ENCODE measurements at regions not wholly inside any gene's neighbourhood (a gene's known extent, or its start where the extent isn't known, plus 50 kb on each side); places are given as distances from the start of the nearest gene placed in this dataset.

DNA sequence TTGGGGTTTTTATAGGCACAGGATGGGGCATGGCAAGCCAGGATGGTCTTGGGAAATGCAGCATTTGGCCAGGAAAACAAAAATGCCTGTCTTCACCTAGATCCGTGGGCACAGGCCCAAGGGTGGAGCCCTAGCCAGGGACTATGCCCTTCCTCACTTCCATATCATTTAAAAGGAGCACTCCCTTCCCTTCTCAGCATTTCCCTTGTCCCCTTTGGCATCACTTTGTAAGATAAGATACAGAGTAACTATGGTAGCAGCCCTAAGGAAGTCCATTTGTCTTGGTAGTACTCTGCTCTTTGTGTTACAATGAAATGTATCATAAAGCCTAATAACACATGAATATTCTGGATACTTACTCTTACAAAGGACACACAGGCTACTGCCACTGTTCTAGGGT lies 1092.6 kb upstream of the TENM4 start:
- DNase-seq: no peak

DNA sequence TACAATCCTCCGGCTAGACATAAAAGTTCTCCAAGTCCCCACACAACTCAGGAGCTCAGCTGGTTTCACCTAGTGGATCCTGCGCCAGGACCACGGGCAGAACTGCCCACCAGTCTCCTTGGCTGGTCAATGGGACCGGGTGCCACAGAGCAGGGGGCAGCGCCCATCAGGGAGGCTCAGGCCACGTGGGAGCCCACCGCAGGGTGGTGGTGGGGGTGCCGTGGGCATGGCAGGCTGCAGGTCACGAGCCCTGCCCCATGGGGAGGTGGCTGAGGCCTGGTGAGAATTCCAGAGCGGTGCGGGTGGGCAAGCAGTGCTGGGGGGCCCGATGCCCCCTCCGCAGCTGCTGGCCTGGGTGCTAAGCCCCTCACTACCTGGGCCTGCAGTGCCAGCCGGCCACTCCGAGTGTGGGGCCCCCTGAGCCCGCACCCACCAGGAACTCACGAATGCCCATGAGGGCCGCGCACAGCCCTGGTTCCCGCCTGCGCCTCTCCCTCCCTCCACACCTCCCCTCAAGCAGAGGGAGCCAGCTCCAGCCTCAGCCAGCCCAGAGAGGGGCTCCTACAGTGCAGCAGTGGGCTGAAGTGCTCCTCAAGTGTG lies 1091.9 kb upstream of the TENM4 start:
- DNase-seq: no peak

DNA sequence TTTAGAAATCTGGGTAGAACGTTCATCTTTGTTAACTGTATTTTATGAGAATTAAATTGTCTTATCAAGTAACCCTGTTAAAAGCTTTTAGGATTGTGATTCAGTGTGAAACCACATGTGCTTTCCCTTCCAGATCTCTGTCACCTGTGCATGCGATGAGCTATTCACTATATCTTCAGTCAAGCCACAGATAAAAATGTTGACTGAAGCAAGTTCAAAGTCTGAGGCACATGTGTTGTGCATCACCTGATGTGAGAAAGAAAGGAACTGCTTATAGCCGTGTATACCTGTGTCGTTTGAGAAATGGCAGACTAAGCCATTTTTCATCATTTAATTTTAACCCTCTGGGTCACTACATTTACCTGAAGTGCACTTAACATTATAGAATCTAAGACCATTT lies 1088.9 kb upstream of the TENM4 start:
- DNase-seq: no peak

DNA sequence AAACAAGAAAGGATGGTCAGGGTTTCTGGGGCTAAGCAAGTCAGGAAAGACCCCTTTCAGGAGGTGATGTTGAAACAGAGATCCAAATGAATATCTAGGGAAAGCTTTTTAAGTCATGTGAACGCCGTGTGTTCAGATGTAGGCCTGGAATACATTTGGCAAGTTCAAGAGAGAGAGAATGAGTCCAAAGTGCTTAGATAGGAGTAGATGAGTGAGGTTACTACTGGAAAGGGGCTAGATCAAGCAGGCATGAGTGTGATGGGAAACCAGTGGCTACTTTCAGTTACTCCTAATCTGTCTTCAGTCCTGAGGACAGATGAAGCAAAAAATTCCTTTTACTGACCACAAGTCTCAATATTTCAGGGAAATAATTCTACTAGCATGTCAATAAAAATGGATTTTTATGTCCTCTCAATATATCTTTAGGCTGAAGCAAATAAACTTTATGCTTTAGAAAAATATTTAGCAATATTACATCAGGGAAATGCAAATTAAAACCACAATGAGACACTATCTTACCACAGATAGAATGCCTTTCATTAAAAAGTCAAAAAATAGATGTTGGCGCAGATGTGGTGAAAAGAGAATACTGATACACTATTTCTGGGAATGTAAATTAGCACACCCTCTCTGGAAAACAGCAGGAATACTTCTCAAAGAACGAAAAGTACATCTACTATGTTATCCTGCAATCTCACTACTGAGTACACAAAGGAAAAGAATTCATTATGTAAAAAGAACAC lies 1085.0 kb upstream of the TENM4 start:
- no peak for DNase-seq

DNA sequence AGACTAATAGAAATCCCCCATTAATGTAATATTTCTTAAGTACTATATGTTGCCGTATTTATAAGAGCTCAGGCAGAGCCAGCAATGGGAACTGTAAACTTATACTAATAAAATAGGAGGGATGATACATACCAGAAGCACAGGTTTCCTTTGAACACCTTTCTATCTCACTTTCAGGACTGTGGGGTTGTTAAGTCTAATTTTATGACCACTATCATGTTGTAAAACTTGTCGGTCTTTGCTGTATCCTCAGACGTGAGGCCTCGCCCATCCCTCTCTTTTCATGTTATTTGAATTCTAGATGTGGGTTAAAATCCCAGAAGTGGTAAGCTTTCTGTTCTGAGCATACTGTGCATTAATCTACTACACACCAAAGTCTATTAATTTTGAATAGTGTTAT lies 1083.5 kb upstream of the TENM4 start:
- no peak for DNase-seq

DNA sequence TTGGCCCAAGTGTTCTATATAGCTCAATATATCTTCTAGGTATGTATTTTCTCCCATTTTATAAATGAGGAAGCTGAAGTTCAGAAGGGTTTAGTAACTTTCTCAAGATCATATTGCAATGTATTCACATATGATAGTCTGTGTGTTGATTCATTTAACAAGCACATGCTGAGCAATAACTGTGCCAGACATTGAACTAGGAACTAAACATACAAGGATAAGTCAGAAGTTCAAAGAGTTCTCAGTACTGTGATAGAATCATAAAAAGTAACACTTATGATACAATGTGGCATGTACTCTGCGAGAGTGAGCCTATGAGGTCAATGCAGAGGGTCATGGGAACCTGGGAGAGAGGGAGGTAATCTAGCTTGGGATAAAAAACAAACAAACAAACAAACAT lies 1082.2 kb upstream of the TENM4 start:
- no peak for DNase-seq

DNA sequence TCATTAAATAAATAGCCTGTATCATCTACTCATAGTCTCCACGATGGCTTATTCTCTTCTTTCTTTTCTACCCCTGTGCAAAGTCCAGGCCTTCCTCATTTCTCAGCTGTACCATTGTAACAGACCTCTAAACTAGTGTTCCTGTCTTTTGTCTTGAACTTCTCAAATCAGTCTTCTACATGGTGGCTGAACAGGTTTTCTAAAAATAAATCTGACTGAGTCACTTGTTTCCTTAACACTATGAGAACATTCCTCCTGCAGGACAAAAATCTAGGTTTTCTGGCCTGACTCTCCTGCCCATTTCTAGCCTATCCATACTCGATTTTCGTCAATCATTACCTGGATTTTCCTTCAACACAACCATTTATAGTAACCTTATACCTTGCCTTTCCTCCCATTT lies 1080.8 kb upstream of the TENM4 start:
- no peak for DNase-seq

DNA sequence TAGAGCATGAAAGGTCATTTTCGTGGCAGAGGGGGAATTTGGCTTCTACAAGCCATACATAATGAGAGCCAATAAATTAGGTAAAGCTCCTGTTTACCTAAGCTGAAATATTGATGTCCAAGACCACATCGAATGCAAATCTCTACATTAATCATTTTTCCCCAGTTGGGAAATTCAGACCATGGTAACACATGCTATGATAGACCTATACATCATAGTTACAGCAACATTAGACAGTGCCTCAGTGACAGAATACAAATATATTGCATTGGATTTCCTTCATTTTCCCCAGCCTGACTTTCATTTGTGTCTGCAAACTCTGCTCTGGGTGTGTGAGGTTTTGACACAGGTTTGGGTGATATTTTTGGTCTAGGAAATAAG lies 1079.7 kb upstream of the TENM4 start:
- DNase-seq: no peak

DNA sequence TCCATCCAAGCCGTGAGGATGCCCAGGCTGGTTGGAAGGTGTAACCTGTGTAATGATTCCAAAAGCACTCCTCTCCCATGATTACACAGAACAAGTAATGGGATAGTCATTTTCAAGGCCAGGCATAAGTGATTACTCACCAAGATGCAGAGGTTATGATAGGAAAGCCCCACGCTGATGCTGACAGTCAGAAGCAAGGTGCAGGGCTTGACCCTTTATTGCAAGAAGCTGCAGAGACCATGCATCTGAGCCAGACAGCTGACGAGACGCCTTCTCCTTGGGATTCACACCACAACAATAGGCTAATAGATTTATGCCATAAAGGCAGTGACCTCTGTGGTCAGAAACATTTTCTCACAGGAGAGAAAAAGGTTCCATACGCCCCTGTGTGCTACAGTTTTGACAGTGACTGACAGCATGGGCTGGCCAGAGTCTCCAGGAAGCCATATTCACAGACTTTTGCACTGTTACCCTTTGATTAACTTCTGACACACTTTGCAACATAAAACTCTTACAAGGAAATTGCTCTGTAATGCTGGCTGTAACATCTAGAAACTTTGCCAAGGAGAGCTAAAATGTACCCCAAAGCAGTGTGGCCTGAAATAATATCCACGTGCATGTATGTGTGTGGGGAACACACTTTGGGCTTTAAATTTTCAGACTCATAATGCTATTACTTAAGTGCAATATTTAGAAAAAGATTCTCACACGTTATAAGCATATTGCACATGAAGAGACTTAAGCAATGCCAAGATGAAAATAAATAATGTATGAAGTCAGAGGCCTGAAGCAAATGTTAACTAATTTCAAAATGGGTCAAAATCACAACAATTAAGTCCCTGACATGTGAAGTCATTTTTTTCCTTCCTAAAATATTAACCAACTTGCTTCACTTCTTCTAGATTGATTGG lies 1079.0 kb upstream of the TENM4 start:
- no peak for DNase-seq

DNA sequence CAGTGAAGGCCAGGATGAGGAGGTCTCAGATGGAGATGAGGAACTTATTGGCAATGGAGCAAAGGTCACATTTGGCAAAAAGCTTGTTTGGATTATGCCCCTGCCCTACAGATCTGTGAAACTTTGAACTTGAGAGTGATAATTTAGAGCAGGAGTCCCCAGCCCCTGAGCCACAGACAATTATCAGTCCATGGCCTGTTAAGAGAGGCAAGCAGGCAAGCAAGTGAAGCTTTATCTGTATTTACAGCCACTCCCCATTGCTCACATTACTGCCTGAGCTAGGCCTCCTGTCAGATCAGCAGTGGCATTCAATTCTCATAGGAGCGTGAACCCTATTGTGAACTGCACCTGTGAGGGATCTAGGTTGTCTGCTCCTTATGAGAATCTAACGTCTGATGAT lies 1076.9 kb upstream of the TENM4 start:
- no peak for DNase-seq

DNA sequence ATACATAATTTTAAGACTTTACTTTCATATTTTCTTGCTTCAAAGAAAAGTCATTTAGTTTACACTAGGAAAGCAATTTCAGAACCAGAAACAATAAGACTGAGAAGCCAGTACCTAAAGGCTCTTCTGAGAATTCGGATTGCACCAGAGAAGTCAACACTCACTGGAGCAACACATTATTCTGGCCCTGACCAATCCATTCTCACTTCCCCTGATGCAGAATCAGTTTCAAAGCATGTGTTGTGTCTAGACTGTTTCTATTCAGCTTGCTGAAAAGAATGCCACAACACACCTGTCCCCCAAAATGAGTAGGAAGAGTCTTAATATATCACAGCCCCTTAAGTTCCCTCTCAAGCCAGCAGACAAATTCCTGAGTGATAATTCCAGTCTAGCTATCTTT lies 1074.3 kb upstream of the TENM4 start:
- DNase-seq: no peak

DNA sequence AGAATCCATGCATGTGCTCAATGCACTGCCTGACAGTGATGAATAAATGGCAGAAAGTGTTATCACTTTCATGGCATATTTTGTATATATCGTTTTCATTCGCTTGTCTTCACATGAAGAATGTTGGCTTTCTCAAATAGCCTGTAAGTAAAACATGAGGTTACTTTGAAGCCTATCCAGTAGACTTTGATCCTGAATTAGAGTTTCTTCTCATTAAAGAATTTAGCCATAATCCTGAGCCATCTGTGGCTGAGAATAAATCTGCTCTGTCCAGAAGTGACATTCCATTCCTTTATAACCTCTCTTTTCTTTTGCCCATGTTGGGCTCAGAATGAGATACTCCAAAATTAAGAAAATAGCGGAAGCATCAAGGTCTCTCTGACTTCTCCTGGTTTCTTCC lies 1071.7 kb upstream of the TENM4 start:
- no peak for DNase-seq

DNA sequence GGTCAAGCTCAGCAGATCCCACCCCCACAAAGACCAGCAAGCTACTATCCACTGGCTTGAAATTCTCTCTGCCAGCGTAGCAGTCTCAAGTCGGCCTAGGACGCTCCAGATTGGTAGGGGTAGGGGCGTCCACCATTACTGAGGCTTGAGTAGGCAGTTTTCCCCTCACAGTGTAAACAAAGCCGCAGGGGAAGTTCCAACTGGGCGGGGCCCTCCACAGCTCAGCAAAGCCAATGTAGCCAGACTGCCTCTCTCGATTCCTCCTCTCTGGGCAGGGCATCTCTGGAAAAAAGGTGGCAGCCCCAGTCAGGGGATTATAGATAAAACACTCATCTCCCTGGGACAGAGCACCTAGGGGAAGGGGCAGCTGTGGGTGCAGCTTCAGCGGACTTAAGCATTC lies 1064.9 kb upstream of the TENM4 start:
- no peak for DNase-seq

DNA sequence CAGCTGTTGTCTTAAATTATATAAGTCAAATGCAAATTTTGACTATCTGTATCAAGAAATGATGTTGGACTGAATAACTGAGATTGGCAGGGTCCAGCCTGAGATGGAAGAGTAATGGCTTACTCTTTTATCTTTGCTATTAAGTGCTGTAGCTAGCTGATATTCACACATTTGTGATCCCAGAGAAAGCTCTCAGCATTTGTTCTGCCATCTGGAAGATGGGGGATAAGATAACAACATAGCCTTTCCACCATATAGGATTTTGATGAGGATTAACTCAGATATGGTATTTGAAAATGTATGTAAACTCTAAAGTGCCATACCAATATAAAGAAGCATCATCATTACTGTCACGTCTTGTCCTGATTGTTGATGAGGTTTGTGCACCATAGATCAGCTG lies 1063.2 kb upstream of the TENM4 start:
- DNase-seq: no peak

DNA sequence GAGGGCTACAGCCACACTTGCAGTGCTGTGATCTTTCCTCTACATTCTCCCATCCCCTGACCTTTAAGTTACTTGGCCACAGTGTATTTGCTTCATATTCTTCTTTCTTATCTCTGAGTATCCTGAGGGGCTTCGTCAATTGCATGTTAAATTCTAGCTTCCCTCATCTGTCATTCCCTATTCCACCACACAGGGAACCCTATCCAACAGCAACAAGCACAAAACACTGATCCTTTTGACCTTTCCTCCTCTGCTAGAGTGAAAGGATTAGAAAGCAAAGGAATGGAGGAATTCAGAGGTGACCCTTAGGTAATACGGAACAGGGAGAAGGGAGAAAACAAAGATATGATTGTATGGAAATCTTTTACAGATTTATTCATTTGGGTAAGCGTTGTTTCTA lies 1061.7 kb upstream of the TENM4 start:
- no peak for DNase-seq

DNA sequence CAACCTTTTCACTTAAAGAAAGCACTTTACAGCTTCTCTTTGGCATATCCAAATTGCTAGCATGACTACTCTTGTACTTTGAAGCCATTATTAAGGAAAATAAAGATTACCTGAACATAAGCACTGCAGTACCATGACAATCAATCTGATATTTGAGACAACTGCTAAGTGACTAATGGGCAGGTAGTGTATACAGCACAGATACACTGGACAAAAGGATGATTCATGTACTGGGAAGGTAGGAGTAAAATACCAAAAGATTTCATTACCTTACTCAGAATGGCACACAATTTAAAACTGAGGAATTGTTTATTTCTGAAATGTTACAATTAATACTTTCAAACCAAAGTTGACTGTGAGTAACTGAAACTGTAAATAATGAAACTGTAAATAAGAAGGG lies 1054.3 kb upstream of the TENM4 start:
- no peak for DNase-seq

DNA sequence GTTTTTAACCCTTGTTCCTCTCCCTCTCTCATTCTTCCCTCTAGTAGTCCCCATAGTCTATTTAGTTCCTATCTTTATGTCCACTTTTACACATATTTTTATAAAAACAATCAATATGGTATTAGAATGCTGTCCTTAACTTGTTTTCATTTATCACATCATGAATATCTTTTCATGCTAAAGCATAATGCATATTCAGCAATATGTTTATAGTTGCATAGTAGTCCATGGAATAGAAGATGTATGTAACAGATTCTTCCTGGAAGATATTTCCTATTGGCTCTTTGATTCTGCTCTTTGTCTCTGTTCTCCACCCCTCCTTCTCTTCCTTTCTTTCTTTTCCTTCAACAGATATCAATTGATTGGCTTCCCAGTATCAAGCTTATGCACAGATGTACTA lies 1047.1 kb upstream of the TENM4 start:
- no peak for DNase-seq

DNA sequence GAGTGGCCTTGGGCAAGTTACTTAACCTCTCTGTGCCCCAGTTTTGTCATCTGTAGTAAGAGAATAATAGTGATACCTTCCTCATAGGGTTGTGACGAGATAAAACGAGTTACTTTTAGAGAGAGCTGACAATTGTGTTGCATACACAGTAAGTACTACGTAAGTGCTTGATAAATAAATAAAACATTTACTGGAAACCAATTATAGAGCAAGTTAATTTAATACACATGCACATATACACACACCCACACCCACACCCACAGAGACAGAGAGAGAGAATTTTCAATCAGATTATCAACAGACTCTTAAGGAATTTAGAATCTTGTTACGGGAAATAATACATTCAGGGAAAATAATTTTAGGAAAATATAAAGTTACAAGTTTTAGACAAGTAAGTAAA lies 1045.8 kb upstream of the TENM4 start:
- DNase-seq: no peak

DNA sequence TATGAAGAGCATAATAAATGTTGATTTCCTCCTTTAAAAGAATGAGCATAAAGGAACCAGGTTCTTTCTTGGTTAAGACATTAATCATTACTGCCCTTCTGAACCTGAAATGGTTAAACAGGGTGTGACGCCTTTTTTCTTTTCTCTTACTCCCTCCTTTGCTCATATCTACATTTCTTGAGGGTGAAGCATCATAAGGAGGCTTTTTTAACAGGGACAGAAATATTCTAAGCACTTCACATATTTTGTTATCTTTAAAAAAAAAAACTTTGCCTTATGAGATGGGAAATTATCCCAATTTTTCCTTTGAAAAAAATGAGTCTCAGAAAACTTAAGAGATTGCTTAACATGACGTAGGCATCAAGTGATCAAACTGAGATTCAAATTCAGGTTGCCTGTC lies 1036.3 kb upstream of the TENM4 start:
- DNase-seq: no peak

DNA sequence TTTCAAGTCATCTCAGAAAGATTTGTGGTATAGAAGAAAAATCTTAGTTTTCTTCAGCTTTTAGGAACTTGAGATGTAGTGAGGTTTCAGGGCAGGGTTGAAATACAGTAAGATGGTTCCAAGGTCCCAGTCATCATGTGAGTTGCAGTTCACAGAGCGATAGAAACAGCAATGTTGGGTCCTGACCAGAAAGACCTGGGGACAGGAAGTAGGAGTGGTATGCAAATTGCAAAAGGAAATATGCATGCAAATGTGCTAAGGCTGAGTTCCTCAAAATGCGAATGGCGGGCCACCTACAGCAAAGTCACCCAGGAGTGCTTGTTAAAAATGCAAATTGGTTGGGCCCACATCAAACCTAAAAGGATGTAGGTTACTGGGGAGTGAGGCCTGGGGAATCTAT lies 1032.7 kb upstream of the TENM4 start:
- DNase-seq: no peak

DNA sequence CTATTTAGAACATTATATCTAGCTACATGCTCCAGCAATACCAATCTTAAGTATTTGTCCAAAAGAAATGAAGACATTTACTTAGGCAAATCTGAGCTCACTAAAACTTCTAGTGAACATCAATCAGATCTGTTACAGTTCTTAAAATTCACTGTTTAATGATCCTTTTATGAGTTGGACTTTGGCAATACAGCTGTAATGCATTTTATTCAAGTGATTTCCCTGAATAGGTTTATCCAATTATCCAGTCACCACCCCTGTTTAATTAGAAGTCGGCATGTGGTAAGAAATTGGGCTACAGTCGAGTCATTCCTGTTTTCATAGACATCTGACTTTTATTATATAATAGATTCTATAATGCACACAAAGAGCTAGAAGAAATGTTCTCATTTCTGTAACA lies 1029.0 kb upstream of the TENM4 start:
- DNase-seq: no peak

DNA sequence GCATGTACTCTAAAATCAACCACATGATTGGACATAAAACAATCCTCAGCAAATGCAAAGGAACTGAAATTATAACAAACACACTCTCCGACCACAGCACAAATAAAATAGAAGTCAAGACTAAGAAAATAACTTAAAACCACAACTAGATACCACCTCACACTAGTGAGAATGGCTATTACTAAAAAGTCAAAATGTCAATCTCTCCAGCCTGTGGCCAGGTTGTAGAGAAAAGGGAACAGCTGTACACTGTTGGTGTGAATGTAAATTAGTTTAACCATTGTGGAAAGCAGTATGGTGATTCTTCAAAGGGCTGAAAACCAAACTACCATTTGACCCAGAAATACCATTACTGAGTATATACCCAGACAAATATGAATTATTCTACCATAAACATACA lies 1025.7 kb upstream of the TENM4 start:
- DNase-seq: no peak

DNA sequence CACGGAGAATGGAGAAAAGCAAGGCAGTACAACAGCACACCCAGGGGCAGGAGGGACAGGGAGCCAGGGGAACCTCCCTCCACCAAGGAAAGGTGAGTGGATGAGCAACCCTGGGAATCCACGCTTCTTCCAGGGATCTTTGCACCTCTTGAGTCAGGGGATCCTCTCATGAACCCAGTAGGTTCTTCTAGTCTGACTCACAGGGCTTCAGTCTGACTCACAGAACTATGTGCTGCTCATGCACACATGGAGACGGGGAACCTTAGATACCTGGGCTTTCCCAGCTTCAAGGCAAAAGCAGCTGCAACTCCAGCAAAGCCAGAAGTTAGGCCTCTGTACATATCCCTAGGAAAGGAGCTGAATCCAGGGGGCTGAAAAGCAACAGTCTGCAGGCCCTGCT lies 1021.4 kb upstream of the TENM4 start:
- DNase-seq: no peak

DNA sequence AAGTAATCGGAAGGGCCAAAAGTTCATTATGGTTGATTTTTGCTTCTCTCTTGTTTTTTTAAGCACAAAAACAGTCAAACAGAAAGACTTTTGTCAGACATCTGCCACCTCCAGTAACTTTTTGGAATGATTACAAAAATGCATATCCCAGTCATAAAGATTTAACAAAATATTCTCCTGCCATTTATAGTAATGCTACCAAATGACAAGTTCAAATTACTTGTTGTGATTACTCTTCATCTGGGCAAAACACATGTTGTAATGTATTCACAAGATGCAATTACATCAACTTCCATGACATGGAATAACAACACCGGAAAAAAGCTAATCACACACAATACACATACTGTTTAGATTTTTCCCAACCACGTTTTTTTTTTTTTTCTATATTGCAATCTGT lies 1017.5 kb upstream of the TENM4 start:
- no peak for DNase-seq

Measured in NCI-H2081 (cell line).